ENCODE measurements at regions not wholly inside any gene's neighbourhood (a gene's known extent, or its start where the extent isn't known, plus 50 kb on each side); places are given as distances from the start of the nearest gene placed in this dataset.

GRCh38 chr20:48186915-48187314, 401.6 kb upstream of the SULF2 start:
- TF ChIP-seq FOXA1 (IDR thresholded peaks at IDR 0.05) = no peak
- TF ChIP-seq BHLHE40 (IDR thresholded peaks at IDR 0.05; ENCODE audit: borderline replicate concordance) = no peak
- no peak for TF ChIP-seq SP1 (IDR thresholded peaks at IDR 0.05)
- no peak for TF ChIP-seq ZNF384 (IDR thresholded peaks at IDR 0.05)
- TF ChIP-seq FOXM1 (IDR thresholded peaks at IDR 0.05; ENCODE audit: borderline replicate concordance) = no peak
- TF ChIP-seq ELF4 (IDR thresholded peaks at IDR 0.05) = no peak
- no peak for TF ChIP-seq TARDBP (IDR thresholded peaks at IDR 0.05)
- TF ChIP-seq SUZ12 (IDR thresholded peaks at IDR 0.05) = no peak
- TF ChIP-seq HDGF (IDR thresholded peaks at IDR 0.05; ENCODE audit: borderline replicate concordance) = no peak
- TF ChIP-seq PKNOX1 (IDR thresholded peaks at IDR 0.05) = no peak
- no peak for TF ChIP-seq NFRKB (IDR thresholded peaks at IDR 0.05)

Data from HEK293T (cell line).